ENCODE measurements at regions not wholly inside any gene's neighbourhood (a gene's known extent, or its start where the extent isn't known, plus 50 kb on each side); places are given as distances from the start of the nearest gene placed in this dataset.
"Not testable (repeated sequence)": the region's sequence is repeated elsewhere in the genome, so short reads cannot be mapped to it uniquely, and the experiment has no call there.

- Histone ChIP-seq H3K4me3 (ENCODE audit: low read length) (no peak overlapping the region), H2AFZ (ENCODE audit: low read depth, low read length) (no peak overlapping the region), H3K27me3 (ENCODE audit: insufficient read depth, low read depth, low read length) (no peaks in the 10 kb centered on the region), H3K9me3 (ENCODE audit: low read length) (no peaks in the 10 kb centered on the region), H3K9me2 (ENCODE audit: insufficient read depth, low read length) (no peaks in the 10 kb centered on the region), H4K20me1 (ENCODE audit: insufficient read depth) (no peaks in the 10 kb centered on the region), H3K79me2 (replicated peaks; ENCODE audit: insufficient read depth, low read length) (no peaks in the 10 kb centered on the region), H3K36me3 (ENCODE audit: insufficient read depth, low read length) (no peaks in the 10 kb centered on the region), H3K27ac (ENCODE audit: low read length) (no peak overlapping the region), H3F3A (ENCODE audit: insufficient read depth, low read length, poor library complexity, severe bottlenecking) (no peaks in the 10 kb centered on the region), H3K9ac (ENCODE audit: low read length) (no peak overlapping the region), H3K4me2 (ENCODE audit: low read length) (no peak overlapping the region)
- TF ChIP-seq EZH2 (IDR thresholded peaks at IDR 0.05; ENCODE audit: borderline replicate concordance, insufficient read depth, low read length, poor library complexity, severe bottlenecking) (no peak), POLR2AphosphoS5 (IDR thresholded peaks at IDR 0.05) (no peak), EP300 (conservative IDR thresholded peaks at IDR 0.05; ENCODE audit: poor library complexity, severe bottlenecking) (no peak), REST (IDR thresholded peaks at IDR 0.05; ENCODE audit: borderline replicate concordance) (no peak), CTCF (IDR thresholded peaks at IDR 0.05; ENCODE audit: poor library complexity, severe bottlenecking) (no peak), MXI1 (conservative IDR thresholded peaks at IDR 0.05; ENCODE audit: poor library complexity, severe bottlenecking) (no peak), TAF1 (IDR thresholded peaks at IDR 0.05; ENCODE audit: low read depth) (no peak), RAD21 (conservative IDR thresholded peaks at IDR 0.05) (no peak), SMC3 (conservative IDR thresholded peaks at IDR 0.05; ENCODE audit: poor library complexity) (no peak)
Observed at GRCh38 chr1:30518186-30518585, 205.2 kb downstream of the MATN1 start.

- not testable (repeated sequence) for H3F3A ChIP-seq (ENCODE audit: insufficient read depth, low read length, poor library complexity, severe bottlenecking)
Observed at GRCh38 chr1:30517666-30518065, 205.7 kb downstream of the MATN1 start.

GRCh38 chr1:30517241-30517640 is 206.1 kb downstream of the MATN1 start:
- not testable (repeated sequence) for H2AFZ ChIP-seq (ENCODE audit: low read depth, low read length); H4K20me1 ChIP-seq (ENCODE audit: insufficient read depth); H3K4me2 ChIP-seq (ENCODE audit: low read length); H3K9me2 ChIP-seq (ENCODE audit: insufficient read depth, low read length); H3F3A ChIP-seq (ENCODE audit: insufficient read depth, low read length, poor library complexity, severe bottlenecking); H3K27ac ChIP-seq (ENCODE audit: low read length); H3K9ac ChIP-seq (ENCODE audit: low read length); H3K9me3 ChIP-seq (ENCODE audit: low read length); H3K4me3 ChIP-seq (ENCODE audit: low read length); H3K36me3 ChIP-seq (ENCODE audit: insufficient read depth, low read length); H3K79me2 ChIP-seq (replicated peaks; ENCODE audit: insufficient read depth, low read length); H3K27me3 ChIP-seq (ENCODE audit: insufficient read depth, low read depth, low read length)

More at GRCh38 chr1:30517666-30518065, 205.7 kb downstream of the MATN1 start:
- H3K27me3 ChIP-seq (ENCODE audit: insufficient read depth, low read depth, low read length); H2AFZ ChIP-seq (ENCODE audit: low read depth, low read length); H3K4me2 ChIP-seq (ENCODE audit: low read length); H4K20me1 ChIP-seq (ENCODE audit: insufficient read depth); H3K4me3 ChIP-seq (ENCODE audit: low read length); H3K9me2 ChIP-seq (ENCODE audit: insufficient read depth, low read length); H3K79me2 ChIP-seq (replicated peaks; ENCODE audit: insufficient read depth, low read length); H3K9ac ChIP-seq (ENCODE audit: low read length); H3K27ac ChIP-seq (ENCODE audit: low read length); H3K36me3 ChIP-seq (ENCODE audit: insufficient read depth, low read length); H3K9me3 ChIP-seq (ENCODE audit: low read length): not testable (repeated sequence)

Measured in neural cell (in vitro differentiated cells).